ENCODE measurements at regions not wholly inside any gene's neighbourhood (a gene's known extent, or its start where the extent isn't known, plus 50 kb on each side); places are given as distances from the start of the nearest gene placed in this dataset.
"Not testable (repeated sequence)": the region's sequence is repeated elsewhere in the genome, so short reads cannot be mapped to it uniquely, and the experiment has no call there.

- FAIRE-seq, result no peak
- no peak for DNase-seq (ENCODE audit: insufficient read length, low spot score)
- no peak for TF ChIP-seq POLR2A (IDR thresholded peaks at IDR 0.05; ENCODE audit: low read depth, low read length)
- no peak for TF ChIP-seq POU2F2 (IDR thresholded peaks at IDR 0.05; ENCODE audit: low read depth, low read length)
- no peak for TF ChIP-seq POLR2AphosphoS5 (IDR thresholded peaks at IDR 0.05; ENCODE audit: low read depth, low read length)
- no peak for TF ChIP-seq TAF1 (IDR thresholded peaks at IDR 0.05; ENCODE audit: low read depth, low read length)
- TF ChIP-seq SPI1 (IDR thresholded peaks at IDR 0.05; ENCODE audit: low read depth, low read length), result no peak
- no peak for TF ChIP-seq PAX5 (IDR thresholded peaks at IDR 0.05; ENCODE audit: insufficient read depth, low read length, severe bottlenecking)
Observed at GRCh38 chr5:98530224-98530623, 243.2 kb upstream of the RGMB start.

- FAIRE-seq, result no peak
- TF ChIP-seq SPI1 (IDR thresholded peaks at IDR 0.05; ENCODE audit: low read depth, low read length), result no peak
- no peak for TF ChIP-seq TAF1 (IDR thresholded peaks at IDR 0.05; ENCODE audit: low read depth, low read length)
- TF ChIP-seq POLR2AphosphoS5 (IDR thresholded peaks at IDR 0.05; ENCODE audit: low read depth, low read length), result no peak
- TF ChIP-seq POU2F2 (IDR thresholded peaks at IDR 0.05; ENCODE audit: low read depth, low read length), result no peak
- TF ChIP-seq POLR2A (IDR thresholded peaks at IDR 0.05; ENCODE audit: low read depth, low read length), result no peak
- TF ChIP-seq PAX5 (IDR thresholded peaks at IDR 0.05; ENCODE audit: insufficient read depth, low read length, severe bottlenecking), result no peak
- no peak for DNase-seq (ENCODE audit: insufficient read length, low spot score)
Observed at GRCh38 chr5:98535901-98536300, 237.6 kb upstream of the RGMB start.

GRCh38 chr5:98540056-98540455, 233.4 kb upstream of the RGMB start:
- no peak for FAIRE-seq
- DNase-seq (ENCODE audit: insufficient read length, low spot score), result no peak
- TF ChIP-seq PAX5 (IDR thresholded peaks at IDR 0.05; ENCODE audit: insufficient read depth, low read length, severe bottlenecking) (no peak), POLR2AphosphoS5 (IDR thresholded peaks at IDR 0.05; ENCODE audit: low read depth, low read length) (no peak), SPI1 (IDR thresholded peaks at IDR 0.05; ENCODE audit: low read depth, low read length) (no peak), POU2F2 (IDR thresholded peaks at IDR 0.05; ENCODE audit: low read depth, low read length) (no peak), POLR2A (IDR thresholded peaks at IDR 0.05; ENCODE audit: low read depth, low read length) (no peak), TAF1 (IDR thresholded peaks at IDR 0.05; ENCODE audit: low read depth, low read length) (no peak)

GRCh38 chr5:98541641-98542040, 231.8 kb upstream of the RGMB start:
- DNase-seq (ENCODE audit: insufficient read length, low spot score), result no peak
- no peak for FAIRE-seq
- no peak for TF ChIP-seq TAF1 (IDR thresholded peaks at IDR 0.05; ENCODE audit: low read depth, low read length)
- TF ChIP-seq POLR2AphosphoS5 (IDR thresholded peaks at IDR 0.05; ENCODE audit: low read depth, low read length), result no peak
- TF ChIP-seq PAX5 (IDR thresholded peaks at IDR 0.05; ENCODE audit: insufficient read depth, low read length, severe bottlenecking), result no peak
- no peak for TF ChIP-seq POU2F2 (IDR thresholded peaks at IDR 0.05; ENCODE audit: low read depth, low read length)
- no peak for TF ChIP-seq POLR2A (IDR thresholded peaks at IDR 0.05; ENCODE audit: low read depth, low read length)
- TF ChIP-seq SPI1 (IDR thresholded peaks at IDR 0.05; ENCODE audit: low read depth, low read length), result no peak

- FAIRE-seq, result no peak
Observed at GRCh38 chr5:98543490-98543889, 230.0 kb upstream of the RGMB start.

GRCh38 chr5:98546924-98547323, 226.5 kb upstream of the RGMB start:
- DNase-seq (ENCODE audit: insufficient read length, low spot score); FAIRE-seq: not testable (repeated sequence)

More at GRCh38 chr5:98543490-98543889, 230.0 kb upstream of the RGMB start:
- DNase-seq (ENCODE audit: insufficient read length, low spot score), result no peak
- TF ChIP-seq PAX5 (IDR thresholded peaks at IDR 0.05; ENCODE audit: insufficient read depth, low read length, severe bottlenecking), result no peak
- no peak for TF ChIP-seq POLR2AphosphoS5 (IDR thresholded peaks at IDR 0.05; ENCODE audit: low read depth, low read length)
- no peak for TF ChIP-seq POLR2A (IDR thresholded peaks at IDR 0.05; ENCODE audit: low read depth, low read length)
- no peak for TF ChIP-seq TAF1 (IDR thresholded peaks at IDR 0.05; ENCODE audit: low read depth, low read length)
- no peak for TF ChIP-seq SPI1 (IDR thresholded peaks at IDR 0.05; ENCODE audit: low read depth, low read length)
- no peak for TF ChIP-seq POU2F2 (IDR thresholded peaks at IDR 0.05; ENCODE audit: low read depth, low read length)

GRCh38 chr5:98556712-98557111, 216.8 kb upstream of the RGMB start:
- no peak for TF ChIP-seq POU2F2 (IDR thresholded peaks at IDR 0.05; ENCODE audit: low read depth, low read length)
- TF ChIP-seq PAX5 (IDR thresholded peaks at IDR 0.05; ENCODE audit: insufficient read depth, low read length, severe bottlenecking), result no peak
- TF ChIP-seq SPI1 (IDR thresholded peaks at IDR 0.05; ENCODE audit: low read depth, low read length), result no peak
- no peak for TF ChIP-seq TAF1 (IDR thresholded peaks at IDR 0.05; ENCODE audit: low read depth, low read length)
- TF ChIP-seq POLR2A (IDR thresholded peaks at IDR 0.05; ENCODE audit: low read depth, low read length), result no peak
- no peak for TF ChIP-seq POLR2AphosphoS5 (IDR thresholded peaks at IDR 0.05; ENCODE audit: low read depth, low read length)
- DNase-seq (ENCODE audit: insufficient read length, low spot score) (no peak), FAIRE-seq (no peak)

GRCh38 chr5:98557916-98558315, 215.5 kb upstream of the RGMB start:
- no peak for FAIRE-seq
- no peak for TF ChIP-seq SPI1 (IDR thresholded peaks at IDR 0.05; ENCODE audit: low read depth, low read length)
- TF ChIP-seq POU2F2 (IDR thresholded peaks at IDR 0.05; ENCODE audit: low read depth, low read length), result no peak
- TF ChIP-seq POLR2AphosphoS5 (IDR thresholded peaks at IDR 0.05; ENCODE audit: low read depth, low read length), result no peak
- TF ChIP-seq TAF1 (IDR thresholded peaks at IDR 0.05; ENCODE audit: low read depth, low read length), result no peak
- no peak for TF ChIP-seq PAX5 (IDR thresholded peaks at IDR 0.05; ENCODE audit: insufficient read depth, low read length, severe bottlenecking)
- no peak for TF ChIP-seq POLR2A (IDR thresholded peaks at IDR 0.05; ENCODE audit: low read depth, low read length)
- DNase-seq (ENCODE audit: insufficient read length, low spot score), result no peak

- FAIRE-seq (no peak), DNase-seq (ENCODE audit: insufficient read length, low spot score) (no peak)
- TF ChIP-seq TAF1 (IDR thresholded peaks at IDR 0.05; ENCODE audit: low read depth, low read length) (no peak), POLR2A (IDR thresholded peaks at IDR 0.05; ENCODE audit: low read depth, low read length) (no peak), PAX5 (IDR thresholded peaks at IDR 0.05; ENCODE audit: insufficient read depth, low read length, severe bottlenecking) (no peak), POU2F2 (IDR thresholded peaks at IDR 0.05; ENCODE audit: low read depth, low read length) (no peak), POLR2AphosphoS5 (IDR thresholded peaks at IDR 0.05; ENCODE audit: low read depth, low read length) (no peak), SPI1 (IDR thresholded peaks at IDR 0.05; ENCODE audit: low read depth, low read length) (no peak)
Observed at GRCh38 chr5:98563885-98564653, 209.4 kb upstream of the RGMB start.

GRCh38 chr5:98564836-98565235, 208.6 kb upstream of the RGMB start:
- no peak for DNase-seq (ENCODE audit: insufficient read length, low spot score)
- no peak for FAIRE-seq
- TF ChIP-seq POLR2AphosphoS5 (IDR thresholded peaks at IDR 0.05; ENCODE audit: low read depth, low read length), result no peak
- TF ChIP-seq SPI1 (IDR thresholded peaks at IDR 0.05; ENCODE audit: low read depth, low read length), result no peak
- TF ChIP-seq TAF1 (IDR thresholded peaks at IDR 0.05; ENCODE audit: low read depth, low read length), result no peak
- no peak for TF ChIP-seq PAX5 (IDR thresholded peaks at IDR 0.05; ENCODE audit: insufficient read depth, low read length, severe bottlenecking)
- TF ChIP-seq POLR2A (IDR thresholded peaks at IDR 0.05; ENCODE audit: low read depth, low read length), result no peak
- TF ChIP-seq POU2F2 (IDR thresholded peaks at IDR 0.05; ENCODE audit: low read depth, low read length), result no peak
